ENCODE measurements at regions not wholly inside any gene's neighbourhood (a gene's known extent, or its start where the extent isn't known, plus 50 kb on each side); places are given as distances from the start of the nearest gene placed in this dataset.

- DNase-seq (ENCODE audit: low read depth in 2 of 2): peak; percentile 41 to 76
Measured at GRCh38 chr9:36728651-36729520, 156.2 kb downstream of the MELK start.

- DNase-seq (ENCODE audit: low read depth in 2 of 2): no peak
Measured at GRCh38 chr9:36729906-36730305, 157.2 kb downstream of the MELK start.

GRCh38 chr9:36730414-36730813 lies 157.7 kb downstream of the MELK start:
- DNase-seq (ENCODE audit: low read depth in 2 of 2): no peak

- DNase-seq (ENCODE audit: low read depth in 2 of 2): no peak
Measured at GRCh38 chr9:36731068-36731956, 158.6 kb downstream of the MELK start.

- no peak for DNase-seq (ENCODE audit: low read depth in 2 of 2)
Measured at GRCh38 chr9:36734737-36735136, 162.0 kb downstream of the MELK start.

GRCh38 chr9:36736648-36737047 lies 164.0 kb downstream of the MELK start:
- no peak for DNase-seq (ENCODE audit: low read depth in 2 of 2)

- DNase-seq (ENCODE audit: low read depth in 2 of 2): no peak
Measured at GRCh38 chr9:36738318-36738976, 165.8 kb downstream of the MELK start.

GRCh38 chr9:36739373-36740116 lies 166.8 kb downstream of the MELK start:
- no peak for DNase-seq (ENCODE audit: low read depth in 2 of 2)

- no peak for DNase-seq (ENCODE audit: low read depth in 2 of 2)
Measured at GRCh38 chr9:36742264-36742663, 169.6 kb downstream of the MELK start.

- DNase-seq (ENCODE audit: low read depth in 2 of 2): no peak
Measured at GRCh38 chr9:36744678-36745077, 172.0 kb downstream of the MELK start.

GRCh38 chr9:36745977-36746376 lies 173.3 kb downstream of the MELK start:
- DNase-seq (ENCODE audit: low read depth in 2 of 2): no peak

- no peak for DNase-seq (ENCODE audit: low read depth in 2 of 2)
Measured at GRCh38 chr9:36746415-36746814, 173.7 kb downstream of the MELK start.

- no peak for DNase-seq (ENCODE audit: low read depth in 2 of 2)
Measured at GRCh38 chr9:36748322-36748899, 175.7 kb downstream of the MELK start.

GRCh38 chr9:36749461-36749860 lies 176.8 kb downstream of the MELK start:
- no peak for DNase-seq (ENCODE audit: low read depth in 2 of 2)

- DNase-seq (ENCODE audit: low read depth in 2 of 2): no peak
Measured at GRCh38 chr9:36750630-36751029, 177.9 kb downstream of the MELK start.

GRCh38 chr9:36755019-36755418 lies 182.3 kb downstream of the MELK start:
- no peak for DNase-seq (ENCODE audit: low read depth in 2 of 2)

GRCh38 chr9:36759141-36759540 lies 186.4 kb downstream of the MELK start:
- no peak for DNase-seq (ENCODE audit: low read depth in 2 of 2)

- no peak for DNase-seq (ENCODE audit: low read depth in 2 of 2)
Measured at GRCh38 chr9:36759976-36760375, 187.3 kb downstream of the MELK start.

GRCh38 chr9:36760667-36761420 lies 188.1 kb downstream of the MELK start:
- no peak for DNase-seq (ENCODE audit: low read depth in 2 of 2)

GRCh38 chr9:36762958-36763357 lies 190.3 kb downstream of the MELK start:
- DNase-seq (ENCODE audit: low read depth in 2 of 2): no peak

Measured in stimulated activated CD4-positive, alpha-beta T cell treated with anti-CD3 and anti-CD28 coated beads, Interleukin-12 subunit alpha, Interleukin-12 subunit beta, amount 100 ng/mL, for 24 hours (primary cell).